ENCODE measurements at regions not wholly inside any gene's neighbourhood (a gene's known extent, or its start where the extent isn't known, plus 50 kb on each side); places are given as distances from the start of the nearest gene placed in this dataset. TPM values are rescaled to one million over a fixed set of nuclear protein-coding genes. Genes with fewer than 3 reads are reported as not detected.

DNA sequence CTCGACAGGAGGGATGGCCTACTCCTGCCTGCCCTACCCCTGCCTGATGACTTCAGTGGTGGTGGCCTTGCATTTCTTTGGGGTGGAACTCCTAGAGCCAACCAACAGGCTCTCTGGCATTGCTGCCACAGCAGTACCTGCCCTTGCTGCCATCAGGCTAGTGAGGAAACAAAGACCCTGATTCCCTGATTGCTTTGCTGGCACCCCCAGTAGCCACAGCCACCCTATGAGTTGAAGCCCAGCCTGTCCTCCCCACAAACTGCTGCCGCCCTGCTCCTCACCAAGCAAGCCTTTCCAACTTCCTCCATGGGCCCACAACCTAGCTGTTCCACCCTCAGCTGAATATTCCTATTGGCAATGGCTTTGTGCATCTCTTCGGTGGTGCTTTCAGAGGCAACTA, 52.5 kb upstream of the KHDRBS2 start:
- Histone ChIP-seq H3K27me3 (ENCODE audit: control insufficient read depth in 2 of 2, insufficient read depth in 2 of 2, low read length in 2 of 2) (no peaks in the 10 kb centered on the region), H3K4me2 (ENCODE audit: insufficient read depth, low read length) (no peak overlapping the region), H4K20me1 (replicated peaks; ENCODE audit: control insufficient read depth, extremely low read depth, insufficient read depth, low read length) (no peaks in the 10 kb centered on the region), H3K9ac (replicated peaks; ENCODE audit: extremely low read depth, insufficient read depth, low read length) (no peak overlapping the region), H3K4me1 (ENCODE audit: control insufficient read depth, extremely low read depth, insufficient read depth, low read length) (no peaks in the 10 kb centered on the region), H3K79me2 (ENCODE audit: control insufficient read depth, insufficient read depth, low read length) (no peaks in the 10 kb centered on the region), H3K9me1 (replicated peaks; ENCODE audit: control insufficient read depth, extremely low read depth, insufficient read depth, low read length) (no peaks in the 10 kb centered on the region), H3K9me3 (replicated peaks; ENCODE audit: control insufficient read depth, insufficient read depth, low read length) (peaks cover 6% of the 10 kb centered on the region), H3K4me3 (replicated peaks in 1 of 3; ENCODE audit: insufficient read depth in 1 of 3, low read depth in 1 of 3, low read length in 3 of 3) (no peak overlapping the region), H2AFZ (ENCODE audit: low read depth, low read length) (no peak overlapping the region), H3K27ac (ENCODE audit: insufficient read depth, low read depth, low read length) (no peak overlapping the region), H3K36me3 (ENCODE audit: control insufficient read depth in 2 of 2, extremely low read depth in 1 of 2, insufficient read depth in 2 of 2, low read length in 2 of 2) (no peaks in the 10 kb centered on the region)
- DNase-seq (ENCODE audit: low read depth, low spot score) (no peak), FAIRE-seq (no peak)
- ChIA-PET POLR2A (no interaction called here), CTCF (no interaction called here)
- BruUV-seq (replicated peaks) = no TSS peak
- intact Hi-C loops (cut with micrococcal nuclease) (no loop called here), dilution Hi-C loops (cut with MboI; ENCODE audit: extremely low pct_ligation_motif_present, low sequenced_read_pairs) (no loop called here)
- TF ChIP-seq FOS (IDR thresholded peaks at IDR 0.05; ENCODE audit: borderline replicate concordance, insufficient read depth, low read length) (no peak), POLR2AphosphoS5 (IDR thresholded peaks at IDR 0.05; ENCODE audit: insufficient read depth, low read depth, low read length) (no peak), JUN (IDR thresholded peaks at IDR 0.05; ENCODE audit: borderline replicate concordance, insufficient read depth, insufficient read length, low read depth) (no peak), POLR2A (IDR thresholded peaks at IDR 0.05; ENCODE audit: low read depth, low read length) (no peak), GATA2 (IDR thresholded peaks at IDR 0.05; ENCODE audit: insufficient read depth, insufficient read length, low read depth, low read length) (no peak), CTCF (IDR thresholded peaks at IDR 0.05; ENCODE audit: extremely low read depth in 1 of 2, insufficient read depth in 1 of 2, low read depth in 1 of 2, low read length in 2 of 2) (no peak), EZH2 (IDR thresholded peaks at IDR 0.05; ENCODE audit: borderline replicate concordance, low read depth, low read length, severe bottlenecking) (no peak)

Small RNAs in the stretch of these regions (small RNA-seq; reads per million reads assigned to genes)
- gene AL355375.2 (ENCODE audit: insufficient read depth, insufficient read length, low read depth, low replicate concordance) = not detected
